GM18508 (cell line): ENCODE measurements at regions not wholly inside any gene's neighbourhood (a gene's known extent, or its start where the extent isn't known, plus 50 kb on each side); places are given as distances from the start of the nearest gene placed in this dataset.

Experiments
- ATAC-seq: cut with Tn5 transposase; IDR thresholded peaks from one replicate; pipeline ENCODE4 v1.9.1; 2021; ENCODE audit warnings: moderate number of reproducible peaks; ENCODE audit not compliant: insufficient read depth, unreplicated experiment

DNA sequence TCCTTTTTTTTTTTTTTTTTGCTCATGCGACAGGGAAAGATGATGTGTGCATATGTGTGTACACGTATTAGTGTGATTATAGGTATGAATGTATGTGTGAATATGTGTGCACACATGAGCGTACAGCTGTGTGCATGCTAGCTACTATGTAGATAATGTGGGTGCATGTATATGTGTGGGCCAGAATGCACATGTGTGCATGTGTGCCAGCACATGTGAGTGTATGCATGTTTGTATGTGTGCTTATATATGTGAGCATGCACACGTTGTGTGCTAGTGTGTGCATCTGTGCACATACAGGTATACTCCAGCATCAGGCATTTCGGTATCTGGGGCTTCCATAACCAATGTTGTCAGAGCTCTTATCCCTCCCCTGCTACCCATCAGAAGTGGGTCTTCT lies 541.1 kb downstream of the AACS start:
- ATAC-seq, result no peak

DNA sequence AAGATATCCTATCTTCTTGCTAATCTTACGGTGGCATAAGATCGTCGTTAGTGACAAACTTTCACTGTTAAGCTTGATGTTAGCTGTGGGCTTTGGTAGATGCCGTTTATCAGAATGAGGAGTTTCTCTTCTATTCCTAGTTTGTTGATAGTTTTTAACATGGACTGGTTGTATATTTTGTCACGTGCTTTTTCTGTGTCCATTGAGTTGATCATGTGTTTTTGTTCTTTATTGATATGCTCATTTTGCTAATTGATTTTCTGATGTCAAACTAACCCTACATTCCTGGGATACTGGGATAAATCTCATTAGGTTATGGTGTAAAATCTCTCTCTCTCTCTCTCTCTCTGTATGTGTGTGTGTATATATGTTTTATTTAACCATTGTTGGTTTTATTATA lies 545.1 kb downstream of the AACS start:
- ATAC-seq, result no peak

DNA sequence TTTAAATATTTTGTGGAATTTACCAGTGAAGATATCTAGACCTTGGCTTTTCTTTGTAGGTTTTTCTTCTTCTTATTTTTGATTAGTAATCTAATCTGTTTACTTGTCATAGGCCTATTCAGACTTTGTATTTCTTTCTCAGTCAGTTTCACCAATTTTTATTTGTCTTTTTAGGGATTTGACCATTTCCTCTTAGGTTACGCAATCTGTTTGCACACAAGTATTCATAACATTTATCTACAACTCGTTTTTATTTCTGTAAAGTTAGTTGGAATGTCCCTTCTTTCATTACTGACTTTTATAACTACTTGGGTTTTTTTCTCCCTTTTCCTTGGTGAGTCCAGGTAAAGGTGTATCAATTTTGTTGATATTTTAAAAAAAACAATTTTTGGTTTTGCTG lies 545.7 kb downstream of the AACS start:
- ATAC-seq, result no peak

DNA sequence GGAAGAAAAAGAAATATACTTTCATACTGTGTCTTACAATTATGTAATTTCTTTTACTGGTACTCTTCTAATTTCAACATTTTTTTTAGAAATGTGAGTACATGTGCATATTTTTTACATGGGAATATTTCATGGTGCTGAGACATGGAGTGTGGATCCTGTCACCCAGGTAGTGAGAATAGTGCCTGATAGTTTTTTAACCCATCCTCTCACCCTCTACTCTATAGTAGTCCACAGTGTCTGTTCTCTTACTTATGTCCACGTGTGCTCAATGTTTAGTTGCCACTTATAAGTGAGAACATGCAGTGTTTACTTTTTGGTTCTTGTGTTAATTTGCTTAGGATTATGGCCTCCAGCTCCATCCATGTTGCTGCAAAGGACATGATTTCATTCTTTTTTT lies 548.8 kb downstream of the AACS start:
- no peak for ATAC-seq

DNA sequence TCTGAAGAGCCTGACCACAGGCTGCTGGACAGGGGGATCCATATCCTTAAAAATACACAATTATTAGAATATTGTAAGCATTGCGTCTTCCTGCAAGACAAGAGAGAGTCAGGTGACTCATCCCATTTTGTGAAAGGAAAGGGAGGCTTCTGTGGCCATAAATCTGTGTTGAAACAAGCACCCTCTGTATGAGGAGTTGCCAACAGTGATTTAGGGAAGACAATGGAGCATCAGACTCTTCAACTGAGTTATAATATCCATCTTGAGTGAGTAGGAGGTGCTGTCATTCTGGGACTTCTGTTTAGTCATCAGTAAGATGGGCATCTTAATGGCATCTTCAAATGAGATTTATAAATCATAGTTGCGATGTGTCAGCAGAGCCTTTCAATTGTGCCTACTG lies 554.5 kb downstream of the AACS start:
- no peak for ATAC-seq

DNA sequence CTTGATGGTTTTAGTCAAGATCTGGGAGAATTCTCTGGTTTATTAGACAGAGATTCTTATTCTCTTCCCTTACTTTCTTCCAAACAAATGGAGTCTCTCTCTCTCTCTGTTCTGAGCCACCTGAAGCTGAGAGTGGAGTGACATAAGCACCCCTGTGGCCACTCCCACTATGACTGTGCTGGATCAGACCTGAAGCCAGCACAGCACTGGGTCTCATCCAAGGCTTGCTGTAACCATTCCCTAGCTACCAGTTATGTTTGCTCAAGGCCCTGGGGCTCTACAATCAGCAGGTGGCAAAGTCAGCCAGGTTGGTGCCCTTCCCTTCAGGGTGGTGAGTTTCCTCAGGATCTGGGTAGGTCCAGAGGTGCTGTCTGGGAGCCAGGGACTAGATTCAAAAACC lies 568.5 kb downstream of the AACS start:
- ATAC-seq, result no peak

DNA sequence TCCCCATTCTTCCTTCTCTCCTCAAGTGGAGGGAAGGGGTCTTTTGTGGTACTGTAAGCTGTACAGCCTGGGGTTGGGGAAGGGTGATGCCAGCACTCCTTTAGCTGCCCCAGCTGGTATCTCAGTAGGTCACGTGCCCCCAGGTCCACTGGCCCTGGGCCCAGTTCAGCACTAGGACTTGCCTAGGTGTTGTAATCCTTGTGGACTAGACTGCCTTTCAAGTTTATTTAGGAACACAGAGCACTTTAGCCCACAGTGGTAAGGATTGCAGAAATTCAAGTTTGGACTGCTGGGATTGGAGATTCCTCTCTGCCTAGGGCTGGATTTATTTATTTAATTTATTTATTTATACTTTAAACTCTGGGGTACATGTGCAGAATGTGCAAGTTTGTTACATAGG lies 569.6 kb downstream of the AACS start:
- ATAC-seq, result no peak

DNA sequence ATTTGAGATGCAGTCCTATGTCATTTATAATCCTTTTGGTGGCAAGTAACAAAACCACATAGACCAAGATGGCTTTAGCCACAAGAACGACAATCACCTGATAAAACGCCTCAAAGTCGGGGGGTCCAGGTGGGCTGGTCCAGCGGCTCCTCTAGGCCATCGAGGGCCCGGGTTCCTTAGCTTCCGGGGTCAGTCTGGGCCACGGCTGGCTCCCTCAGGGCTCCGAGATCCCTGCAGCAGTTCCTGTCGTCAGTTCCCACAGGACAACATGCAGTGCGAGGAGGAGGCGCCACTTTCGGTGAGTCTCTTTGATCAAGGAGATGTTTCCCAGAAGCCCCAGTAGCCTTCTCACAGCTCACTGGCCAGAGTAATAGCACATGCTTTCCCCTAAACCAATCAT lies 574.6 kb downstream of the AACS start:
- ATAC-seq, result no peak

DNA sequence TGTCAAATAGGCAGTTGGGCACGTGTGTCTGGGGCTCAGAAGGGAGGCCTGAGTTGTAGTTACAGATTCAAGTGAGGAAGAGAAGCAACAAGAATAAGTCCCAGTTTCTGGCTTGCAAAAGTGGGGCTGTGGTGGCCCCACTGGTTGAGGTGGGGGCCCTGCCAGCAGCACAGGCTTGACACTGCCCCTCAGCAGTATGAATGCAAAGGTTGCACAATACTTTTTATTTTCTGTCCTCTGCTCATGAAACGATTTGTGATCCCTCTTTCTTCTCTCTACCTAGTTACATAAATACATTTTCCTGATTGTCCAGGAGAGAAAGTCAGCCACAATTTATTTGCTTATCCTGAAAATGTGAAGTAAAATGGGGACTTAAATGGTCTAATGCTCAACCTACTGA lies 577.8 kb downstream of the AACS start:
- no peak for ATAC-seq

DNA sequence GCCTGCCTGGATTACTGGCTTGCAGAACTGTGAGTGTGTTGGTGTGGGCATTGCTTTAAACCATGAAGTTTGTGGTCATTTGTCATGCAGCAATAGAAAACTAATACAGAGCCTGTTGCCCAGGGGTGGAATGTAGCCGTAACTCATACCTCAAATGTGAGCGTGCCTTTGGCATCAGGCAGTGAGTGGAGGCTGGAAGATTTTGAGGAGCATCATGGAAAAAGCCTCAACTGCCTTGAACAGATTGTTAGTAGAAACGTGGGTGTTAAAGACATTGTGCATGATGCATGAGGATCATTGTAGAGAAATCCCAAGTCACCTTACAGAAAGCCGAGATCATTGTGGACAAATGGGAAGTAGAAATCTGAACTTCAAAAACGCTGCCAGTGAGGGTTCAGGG lies 580.5 kb downstream of the AACS start:
- ATAC-seq, result no peak

DNA sequence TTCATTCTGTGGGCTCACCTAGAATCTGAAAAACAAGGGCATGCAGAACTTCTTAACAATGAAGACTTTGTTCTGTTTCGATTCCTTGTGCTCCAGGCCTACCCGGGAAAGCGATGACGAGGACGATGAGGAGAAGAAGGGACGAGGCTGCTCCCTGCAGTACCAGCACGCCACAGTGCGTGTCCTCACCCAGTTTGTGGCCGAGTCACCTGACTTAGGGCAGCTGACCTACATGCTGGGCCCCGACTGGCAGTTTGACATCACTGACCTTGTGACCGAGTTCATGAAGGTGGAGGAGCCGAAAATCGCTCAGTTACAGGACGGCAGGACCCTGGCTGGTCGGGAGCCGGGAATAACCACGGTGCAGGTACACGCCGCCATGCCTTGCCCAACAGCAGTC lies 585.4 kb downstream of the AACS start:
- no peak for ATAC-seq

DNA sequence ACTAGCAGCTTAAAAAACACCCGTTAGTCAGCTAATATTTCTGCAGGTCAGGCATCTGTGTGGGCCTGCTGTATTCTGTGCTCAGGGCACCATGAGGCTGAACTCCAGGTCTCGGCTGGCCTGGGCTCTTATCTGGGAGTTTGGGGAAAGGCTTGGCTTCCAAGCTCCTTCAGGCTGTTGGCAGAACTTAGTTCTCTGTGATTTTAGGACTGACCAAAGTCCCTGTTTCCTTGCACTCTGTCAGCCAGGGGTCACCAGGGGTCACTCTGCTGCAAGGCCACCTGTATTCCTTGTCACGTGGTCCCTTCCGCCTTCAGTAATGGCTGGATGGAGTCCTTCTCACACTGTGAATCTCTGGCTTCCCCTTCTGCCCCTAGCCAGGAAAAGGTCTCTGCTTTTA lies 586.4 kb downstream of the AACS start:
- ATAC-seq, result no peak

DNA sequence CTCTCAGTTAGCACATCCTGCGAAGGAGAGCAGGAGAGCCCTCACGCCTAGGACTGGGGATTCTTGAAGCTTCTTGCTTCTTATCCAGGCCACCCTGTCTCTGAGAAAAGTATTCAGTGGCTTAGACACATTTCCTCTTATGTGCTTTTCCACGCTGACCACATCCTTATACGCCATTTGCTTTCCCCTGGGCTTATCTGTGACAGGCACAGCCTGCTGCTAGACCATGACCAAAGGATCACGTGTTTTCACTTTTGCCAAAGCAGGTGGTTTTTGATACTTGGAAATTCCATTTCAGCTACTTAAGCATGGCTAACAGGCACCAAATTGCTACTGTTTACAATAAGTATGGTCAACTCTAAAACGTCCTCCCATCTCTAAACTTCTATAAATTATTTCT lies 587.4 kb downstream of the AACS start:
- ATAC-seq, result no peak

DNA sequence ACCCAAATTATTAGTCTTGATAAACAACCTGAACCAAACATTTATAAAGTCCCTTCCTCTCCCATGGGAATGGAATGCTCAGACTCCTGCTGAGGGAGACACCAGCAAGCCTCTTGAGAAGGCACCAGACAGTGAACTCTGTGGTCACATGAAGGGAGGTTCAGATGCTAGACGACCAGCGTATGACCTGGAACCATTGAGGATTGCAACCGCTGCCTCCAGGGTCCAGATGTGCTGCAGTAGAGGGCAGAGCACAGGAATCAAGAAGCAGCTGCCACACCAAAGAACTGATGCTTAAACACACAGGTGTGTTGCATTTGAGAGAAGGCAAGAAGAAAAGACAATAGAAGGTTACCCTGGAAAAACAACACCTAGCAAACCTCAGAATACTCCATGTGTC lies 592.4 kb downstream of the AACS start:
- no peak for ATAC-seq

DNA sequence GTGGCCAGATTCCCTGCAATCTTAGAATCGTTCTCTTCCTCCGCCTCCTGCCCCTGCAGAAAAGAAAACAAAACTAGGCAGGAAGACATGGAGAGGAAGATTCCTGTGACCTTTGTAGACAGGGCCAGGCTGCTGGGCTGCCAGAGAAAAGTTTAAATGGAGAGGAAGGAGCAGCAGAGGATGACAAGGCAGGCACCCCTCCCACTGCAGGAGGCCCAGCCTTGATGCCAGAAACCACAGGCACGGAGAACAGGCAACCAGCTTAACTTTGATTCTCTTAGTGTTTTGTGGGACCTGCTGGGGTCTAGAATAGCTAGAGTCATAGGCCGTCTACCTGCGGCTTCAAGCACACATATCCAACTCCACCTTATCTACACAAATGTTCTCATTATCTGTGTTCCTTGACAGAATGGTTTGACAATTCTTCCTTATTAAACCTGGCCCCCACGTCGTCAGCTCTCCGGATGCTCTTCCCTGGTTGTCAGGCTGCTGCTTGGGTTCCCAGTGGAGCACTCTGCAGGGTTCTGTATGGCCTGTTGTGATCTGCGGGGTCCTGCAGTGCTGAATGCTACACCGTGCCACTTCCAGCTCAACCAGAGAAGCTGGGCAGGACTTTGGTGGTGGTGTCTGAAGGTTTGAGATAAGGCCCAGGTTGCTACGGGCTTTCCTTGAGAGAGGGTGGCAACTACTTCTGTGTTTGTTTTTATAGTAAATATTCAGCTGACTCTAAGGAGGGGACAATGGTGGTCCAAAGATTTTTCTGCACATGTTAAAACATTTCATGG lies 609.5 kb downstream of the AACS start:
- ATAC-seq, result no peak

DNA sequence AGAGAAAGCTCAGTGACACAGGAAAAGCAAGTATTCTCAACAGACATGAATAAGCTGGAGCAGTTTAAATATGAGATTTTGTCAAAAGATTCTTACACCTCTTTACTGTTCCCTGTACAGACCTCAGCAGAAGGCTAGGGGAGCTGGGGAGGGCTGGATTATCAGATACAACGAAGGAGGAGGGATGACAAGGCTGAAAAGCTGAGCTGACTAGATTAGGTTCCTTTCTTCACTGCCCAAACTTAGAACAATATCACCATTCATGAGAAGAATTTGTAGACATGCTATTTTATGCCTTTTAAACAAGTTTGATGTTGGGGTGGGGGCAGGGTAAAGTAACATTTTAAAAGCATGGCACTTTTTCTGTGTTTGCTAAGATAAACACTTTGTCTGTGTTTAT lies 611.1 kb downstream of the AACS start:
- ATAC-seq, result no peak

DNA sequence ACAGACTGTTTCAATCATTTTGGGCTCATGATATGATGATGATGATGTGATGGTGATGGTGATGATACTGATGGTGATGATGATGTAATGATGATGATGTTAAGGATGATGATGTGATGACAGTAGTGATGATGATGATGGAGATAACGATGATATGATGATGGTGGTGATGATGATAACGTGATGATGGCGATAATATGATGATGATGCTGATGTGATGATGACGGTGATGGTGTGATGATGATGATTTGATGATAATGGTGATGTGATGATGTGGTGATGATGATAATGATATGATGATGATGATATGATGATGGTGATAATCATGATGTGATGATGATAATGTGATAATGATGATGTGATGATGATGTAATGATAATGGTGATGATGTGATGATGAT lies 612.6 kb downstream of the AACS start:
- no peak for ATAC-seq

DNA sequence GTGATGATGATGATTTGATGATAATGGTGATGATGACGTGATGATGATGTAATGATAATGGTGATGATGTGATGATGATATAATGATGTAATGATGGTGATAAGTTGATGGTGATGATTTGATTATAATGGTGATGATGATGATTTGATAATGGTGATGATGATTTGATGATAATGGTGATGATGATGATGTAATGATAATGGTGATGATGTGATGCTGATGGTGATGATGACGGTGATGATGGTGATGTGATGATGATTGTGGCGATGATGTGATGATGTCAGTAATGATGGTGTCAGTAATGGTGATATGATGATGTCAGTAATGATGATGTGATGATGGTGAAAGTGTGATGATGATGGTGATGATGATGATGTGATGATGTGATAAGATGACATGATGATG lies 613.4 kb downstream of the AACS start:
- ATAC-seq, result no peak

DNA sequence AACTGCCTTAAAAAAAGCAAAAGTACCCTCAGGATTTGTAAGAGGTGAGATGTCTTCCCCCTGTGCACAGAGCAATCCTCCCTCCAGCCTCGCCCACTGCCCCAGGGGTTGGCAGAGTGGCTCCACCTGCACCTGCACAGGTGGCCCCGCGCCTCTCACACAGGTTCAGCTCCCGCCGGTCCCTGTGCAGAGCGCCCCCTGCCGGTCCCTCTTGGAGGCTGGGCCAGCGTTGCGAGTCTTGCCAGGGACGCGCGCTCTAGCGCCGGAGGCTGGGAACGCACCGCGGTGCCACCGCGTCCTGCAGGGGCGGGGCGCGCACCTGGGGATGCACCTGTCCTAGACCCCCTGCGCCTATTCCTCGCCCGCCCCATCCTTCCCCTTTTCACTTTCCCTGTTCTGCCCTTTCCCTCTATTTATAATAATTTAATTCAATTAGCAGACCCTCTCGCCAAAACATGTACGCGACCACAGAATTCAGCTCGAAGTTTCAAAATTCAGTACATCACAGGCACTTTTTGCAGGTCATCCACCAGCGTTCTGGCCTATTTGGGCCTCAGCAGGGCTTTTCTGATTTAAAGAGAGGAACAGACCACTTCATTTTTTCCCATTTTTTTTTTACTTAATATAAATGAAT lies 618.6 kb downstream of the AACS start:
- ATAC-seq, result peak; percentile 80

DNA sequence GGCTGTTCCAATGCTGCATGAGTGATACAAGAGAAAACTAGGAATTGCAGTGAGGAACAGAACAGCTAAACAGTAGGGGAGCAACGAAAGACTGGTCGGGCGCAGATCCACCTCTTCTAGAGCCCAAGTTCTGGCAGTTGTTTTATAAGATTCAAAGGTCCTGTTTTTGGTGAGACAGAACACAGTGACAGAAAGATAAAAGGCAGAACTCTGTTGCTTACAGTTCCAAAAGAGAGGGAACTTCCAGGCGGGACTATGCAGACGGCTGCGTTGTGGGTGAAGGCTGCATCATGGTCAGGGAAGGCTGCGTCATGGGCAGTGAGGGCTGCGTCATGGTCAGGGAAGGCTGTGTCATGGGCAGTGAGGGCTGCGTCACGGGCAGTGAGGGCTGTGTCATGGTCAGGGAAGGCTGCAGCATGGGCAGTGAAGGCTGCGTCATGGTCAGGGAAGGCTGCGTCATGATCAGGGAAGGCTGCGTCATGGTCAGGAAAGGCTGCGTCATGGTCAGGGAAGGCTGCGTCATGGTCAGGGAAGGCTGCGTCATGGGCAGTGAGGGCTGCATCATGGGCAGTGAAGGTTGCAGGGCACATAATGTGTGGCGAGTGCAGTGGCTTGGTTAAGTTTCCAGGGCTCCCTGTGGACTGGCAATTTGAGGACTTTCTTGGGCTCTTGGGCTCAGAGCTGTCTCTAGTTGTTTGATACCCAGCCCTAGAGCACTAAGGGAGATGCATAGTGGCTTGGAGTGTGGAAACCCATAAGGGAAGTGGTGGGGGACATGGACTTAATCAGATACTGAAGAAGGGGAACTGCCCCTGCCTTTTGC lies 619.9 kb downstream of the AACS start:
- ATAC-seq, result no peak

DNA sequence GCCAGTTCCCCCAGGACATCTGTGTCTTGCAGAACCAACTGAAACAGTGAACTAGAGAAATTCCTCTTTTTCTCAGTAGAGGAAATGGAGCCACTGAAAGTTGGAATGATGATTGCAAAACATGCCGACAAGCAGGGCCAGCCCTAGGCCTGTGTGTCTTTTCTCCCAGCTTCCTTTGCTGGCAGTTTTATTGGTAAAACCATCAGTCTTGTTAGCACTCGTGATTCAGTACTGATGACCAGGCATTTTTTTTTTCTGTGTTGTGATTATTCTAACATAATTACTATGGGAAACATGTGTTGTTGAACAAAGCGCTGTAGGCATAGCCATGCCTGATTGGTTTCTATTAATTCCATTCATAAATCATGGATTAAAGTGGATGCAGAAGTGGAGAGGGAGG lies 620.7 kb downstream of the AACS start:
- no peak for ATAC-seq
